IgD-negative memory B cell (primary cell): ENCODE measurements at regions not wholly inside any gene's neighbourhood (a gene's known extent, or its start where the extent isn't known, plus 50 kb on each side); places are given as distances from the start of the nearest gene placed in this dataset.

ENCODE experiments used
- H3K27ac Mint-ChIP-seq, 3 donors: one replicate each; pipeline ENCODE4 v1.8.0; 2020 to 2022; ENCODE audit warnings: mild to moderate bottlenecking in 3 of 3, mixed read lengths in 3 of 3, moderate library complexity in 1 of 3
- H3K27me3 Mint-ChIP-seq: one replicate; pipeline ENCODE4 v1.8.0; 2021; ENCODE audit warnings: mixed read lengths
- H3K36me3 Mint-ChIP-seq: one replicate; pipeline ENCODE4 v1.8.0; 2020; ENCODE audit warnings: mild to moderate bottlenecking, mixed read lengths
- H3K4me1 Mint-ChIP-seq, 3 donors: one replicate each; pipeline ENCODE4 v1.8.0; 2020 to 2022; ENCODE audit warnings: mixed read lengths in 3 of 3, mild to moderate bottlenecking in 1 of 3
- H3K4me3 Mint-ChIP-seq, 4 donors: one replicate each; pipeline ENCODE4 v1.8.0; 2020 to 2022; ENCODE audit warnings: mild to moderate bottlenecking in 4 of 4, mixed read lengths in 4 of 4, moderate library complexity in 3 of 4
- H3K9me3 Mint-ChIP-seq, 3 donors: one replicate each; pipeline ENCODE4 v1.8.0; 2020 to 2021; ENCODE audit warnings: mixed read lengths in 3 of 3, mild to moderate bottlenecking in 1 of 3

DNA sequence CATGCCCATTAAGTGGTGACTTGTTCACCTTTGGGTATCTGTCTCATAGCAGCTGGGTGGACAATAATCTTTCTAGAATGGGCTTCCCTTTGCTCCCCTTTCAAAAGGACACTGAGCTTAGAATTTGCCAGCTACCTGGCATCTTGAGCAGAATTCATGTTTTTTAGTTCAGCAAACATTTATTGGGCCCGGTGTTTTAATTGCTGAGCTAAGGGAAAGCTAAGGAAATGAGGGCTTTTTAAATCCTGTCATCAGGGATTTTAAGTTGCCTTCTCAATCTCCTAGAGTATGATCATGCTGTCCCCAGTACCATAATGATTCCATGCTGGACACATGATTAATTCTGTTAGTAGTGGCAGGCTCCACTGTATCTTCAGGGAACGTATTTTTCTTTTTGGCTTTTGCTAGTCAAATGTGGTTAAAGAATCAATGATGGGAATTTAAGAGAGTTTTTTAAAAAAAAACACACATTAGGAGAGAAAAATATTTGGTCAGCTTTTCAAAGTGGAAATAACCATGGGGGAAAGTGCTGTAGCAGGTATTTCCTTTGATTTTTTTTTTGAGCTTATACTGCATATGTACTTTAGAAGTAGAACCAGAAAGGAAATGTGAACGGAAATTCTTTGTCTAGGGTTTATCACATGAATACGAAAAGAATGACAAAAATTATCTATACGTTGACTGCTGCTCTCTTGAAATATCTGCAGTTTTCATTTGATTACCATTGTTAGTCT, 208.9 kb downstream of the CLCN4 start:
- Mint-ChIP-seq H3K36me3 (peaks cover 2% of the 10 kb centered on the region), H3K27ac (no peak overlapping the region), H3K4me1 (no peaks in the 10 kb centered on the region), H3K9me3 (peaks cover 2 to 4% (median 2%) of the 10 kb centered on the region in 3 donors), H3K4me3 (no peak overlapping the region), H3K27me3 (peaks cover 1% of the 10 kb centered on the region)

DNA sequence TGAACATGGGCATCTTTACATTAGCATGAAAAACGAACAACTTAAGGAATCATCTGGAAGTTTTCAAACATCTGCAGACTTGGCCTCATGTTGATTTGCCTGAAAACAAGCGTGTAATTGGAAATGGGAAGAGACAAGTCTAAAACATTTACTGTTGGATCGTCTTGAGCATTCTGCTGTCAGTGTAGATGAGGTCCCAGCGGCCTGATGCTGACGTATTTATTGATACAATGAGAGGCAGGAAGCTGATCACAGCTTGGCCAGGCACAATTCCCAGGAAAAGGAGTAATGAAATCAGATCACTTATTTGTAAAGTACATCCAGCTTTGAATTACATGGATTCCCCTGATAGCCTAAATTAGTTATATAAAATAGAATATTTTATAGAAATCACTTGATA, 210.6 kb downstream of the CLCN4 start:
- peaks cover 1% of the 10 kb centered on the region for H3K27me3 Mint-ChIP-seq
- H3K27ac Mint-ChIP-seq, result no peak overlapping the region
- no peak overlapping the region for H3K4me3 Mint-ChIP-seq
- H3K36me3 Mint-ChIP-seq, result peaks cover 2% of the 10 kb centered on the region
- H3K9me3 Mint-ChIP-seq, result peaks cover 4 to 5% (median 5%) of the 10 kb centered on the region in 3 donors
- no peaks in the 10 kb centered on the region for H3K4me1 Mint-ChIP-seq

DNA sequence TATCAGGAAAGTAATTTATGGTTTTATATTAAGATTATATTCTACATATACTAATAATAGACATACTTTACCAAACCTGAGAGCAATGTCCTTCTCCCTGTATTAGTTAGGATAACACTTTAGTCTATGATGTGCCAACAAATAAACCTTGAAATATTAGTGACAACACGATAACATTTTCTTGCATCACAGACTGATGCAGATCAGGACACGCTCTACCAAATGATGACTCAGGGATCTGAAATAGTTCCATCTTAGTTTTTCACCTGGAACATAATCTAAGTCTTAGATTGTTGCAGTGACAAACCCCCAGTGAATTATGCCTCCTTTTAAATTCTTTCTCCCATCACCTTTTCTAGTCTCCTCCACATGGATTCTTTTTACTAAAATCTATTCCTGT, 214.2 kb downstream of the CLCN4 start:
- Mint-ChIP-seq H3K27ac (no peak overlapping the region), H3K27me3 (no peaks in the 10 kb centered on the region), H3K9me3 (peaks cover 2 to 5% (median 4%) of the 10 kb centered on the region in 3 donors), H3K4me1 (no peaks in the 10 kb centered on the region), H3K36me3 (peaks cover 2% of the 10 kb centered on the region), H3K4me3 (no peak overlapping the region)

DNA sequence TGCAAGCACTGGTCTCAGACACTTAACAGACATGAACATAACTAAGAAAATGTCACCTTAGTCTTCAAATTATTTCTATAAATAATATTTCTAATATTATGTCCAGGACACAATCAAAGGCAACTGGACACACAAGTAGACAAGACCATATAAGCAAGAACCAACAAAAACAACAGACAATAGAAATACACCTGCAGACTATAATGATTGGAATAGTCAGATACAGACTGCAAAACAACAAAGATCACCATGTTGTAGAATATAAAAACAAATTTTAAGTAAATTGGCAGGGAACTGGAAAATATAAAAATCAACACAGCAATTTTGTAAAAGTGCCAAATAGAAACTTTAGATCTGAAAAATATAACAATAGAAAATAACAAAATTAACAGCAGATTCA, 220.7 kb downstream of the CLCN4 start:
- Mint-ChIP-seq H3K27ac (no peak overlapping the region), H3K36me3 (no peaks in the 10 kb centered on the region), H3K4me3 (no peak overlapping the region), H3K9me3 (peaks cover 6 to 11% (median 7%) of the 10 kb centered on the region in 3 donors), H3K27me3 (peaks cover 2% of the 10 kb centered on the region), H3K4me1 (no peaks in the 10 kb centered on the region)

DNA sequence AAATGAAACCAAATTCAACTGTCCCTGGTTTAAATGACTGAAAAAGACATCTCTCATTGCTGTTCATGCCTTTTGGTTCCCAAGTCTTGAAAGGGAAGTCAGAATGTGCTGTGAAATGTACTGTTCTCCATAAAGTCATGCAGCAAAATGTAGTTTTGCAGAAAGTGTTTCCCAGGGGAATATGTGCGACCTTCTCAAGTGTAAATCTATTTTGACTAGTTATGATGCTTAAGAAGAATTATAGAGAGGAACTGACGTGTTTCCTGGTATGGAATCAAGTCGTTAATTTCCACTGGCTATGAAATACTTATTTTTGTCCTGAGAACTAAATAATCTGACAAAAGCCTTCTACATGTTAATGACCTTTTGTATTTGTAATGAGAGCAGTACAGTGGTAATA, 223.1 kb downstream of the CLCN4 start:
- H3K36me3 Mint-ChIP-seq, result no peaks in the 10 kb centered on the region
- H3K4me3 Mint-ChIP-seq, result no peak overlapping the region
- H3K27ac Mint-ChIP-seq, result no peak overlapping the region
- H3K27me3 Mint-ChIP-seq, result peaks cover 2% of the 10 kb centered on the region
- peaks cover 4 to 13% (median 7%) of the 10 kb centered on the region in 3 donors for H3K9me3 Mint-ChIP-seq
- H3K4me1 Mint-ChIP-seq, result no peaks in the 10 kb centered on the region

DNA sequence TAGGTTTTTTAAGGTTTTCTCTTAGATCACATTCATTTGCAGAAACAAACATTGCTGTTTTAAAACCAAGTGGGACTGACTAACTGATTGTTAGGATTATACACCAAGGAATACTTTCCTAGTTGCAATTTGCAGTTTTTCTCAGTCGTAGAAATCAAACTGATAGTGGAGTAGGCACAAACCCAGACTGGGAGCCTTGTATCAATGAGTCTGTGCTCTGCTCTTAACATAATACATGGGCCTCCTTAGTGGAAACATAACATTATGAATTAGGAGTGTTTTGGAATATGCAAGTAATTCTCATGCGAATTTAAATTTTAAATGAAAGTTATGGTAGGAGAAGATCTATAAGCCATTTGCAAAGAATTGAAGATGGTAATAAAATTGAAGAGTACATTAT, 223.5 kb downstream of the CLCN4 start:
- Mint-ChIP-seq H3K36me3 (no peaks in the 10 kb centered on the region), H3K4me3 (no peak overlapping the region), H3K4me1 (no peaks in the 10 kb centered on the region), H3K9me3 (peaks cover 4 to 13% (median 7%) of the 10 kb centered on the region in 3 donors), H3K27ac (no peak overlapping the region), H3K27me3 (peaks cover 2% of the 10 kb centered on the region)

DNA sequence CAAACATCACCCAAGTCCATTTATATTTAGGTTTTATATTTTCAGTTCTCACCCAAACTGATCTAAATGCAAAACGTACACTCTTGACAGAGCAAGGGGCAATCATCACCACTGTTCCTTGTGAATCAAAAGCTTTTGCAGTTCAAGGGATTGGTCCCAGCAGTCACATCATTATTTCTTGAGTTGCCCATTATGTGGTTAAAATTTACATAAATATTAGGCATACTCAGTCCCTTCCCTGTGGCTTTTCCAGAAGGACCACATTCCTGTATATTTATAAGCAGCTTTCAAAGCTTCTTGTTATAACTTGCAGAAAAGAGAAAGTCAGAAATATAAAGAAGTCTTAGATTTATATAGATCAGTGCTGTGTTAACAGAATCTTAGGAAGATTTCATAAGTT, 224.4 kb downstream of the CLCN4 start:
- Mint-ChIP-seq H3K4me3 (no peak overlapping the region), H3K4me1 (no peaks in the 10 kb centered on the region), H3K27ac (no peak overlapping the region), H3K9me3 (peaks cover 3 to 13% (median 7%) of the 10 kb centered on the region in 3 donors), H3K36me3 (no peaks in the 10 kb centered on the region), H3K27me3 (peaks cover 2% of the 10 kb centered on the region)

DNA sequence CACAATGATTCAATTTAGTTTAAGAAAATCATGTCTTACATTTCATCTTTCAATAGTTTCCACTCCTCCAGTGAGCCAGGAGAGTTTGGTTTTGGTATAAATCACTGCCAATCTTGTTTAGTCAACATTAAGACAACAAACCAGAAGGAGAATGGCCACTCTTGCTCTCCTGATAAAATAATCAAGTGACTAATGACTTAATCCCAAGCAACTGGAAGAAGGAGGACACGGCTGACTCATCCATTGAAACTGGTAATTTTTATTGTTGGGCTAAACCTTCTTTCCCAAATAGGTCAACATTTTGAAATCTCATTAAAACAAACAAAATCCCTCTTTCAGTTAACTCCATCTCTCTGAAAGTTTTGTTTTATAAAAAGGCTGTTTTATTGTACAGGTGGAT, 230.2 kb downstream of the CLCN4 start:
- Mint-ChIP-seq H3K36me3 (no peaks in the 10 kb centered on the region), H3K4me1 (peaks cover 0 to 1% (median 0%) of the 10 kb centered on the region in 3 donors), H3K4me3 (no peak overlapping the region), H3K27ac (no peak overlapping the region), H3K9me3 (peaks cover 0 to 5% (median 0%) of the 10 kb centered on the region in 3 donors), H3K27me3 (peaks cover 3% of the 10 kb centered on the region)

DNA sequence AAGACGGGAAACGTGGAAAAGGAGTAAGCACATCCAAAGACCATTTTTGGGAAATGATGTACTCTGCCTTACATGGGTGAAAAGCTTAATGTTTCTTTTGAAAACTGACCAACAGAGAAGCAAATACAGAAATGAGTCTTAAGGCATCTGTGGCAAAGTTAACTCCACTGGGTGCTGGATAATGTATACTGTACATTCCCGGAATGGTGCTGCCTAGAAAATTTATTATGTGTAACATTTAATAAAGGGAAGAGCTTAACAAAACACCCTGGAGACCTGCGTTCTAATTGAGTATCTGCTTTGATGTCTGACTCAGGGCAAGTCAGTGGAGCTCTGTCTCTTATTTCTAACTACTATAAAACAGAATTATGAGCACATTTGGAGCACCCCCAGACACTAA, 230.2 kb downstream of the MID1 start:
- Mint-ChIP-seq H3K4me1 (peaks cover 0 to 1% (median 0%) of the 10 kb centered on the region in 3 donors), H3K27ac (no peak overlapping the region), H3K27me3 (peaks cover 3% of the 10 kb centered on the region), H3K9me3 (peaks cover 0 to 4% (median 0%) of the 10 kb centered on the region in 3 donors), H3K4me3 (no peak overlapping the region), H3K36me3 (no peaks in the 10 kb centered on the region)

DNA sequence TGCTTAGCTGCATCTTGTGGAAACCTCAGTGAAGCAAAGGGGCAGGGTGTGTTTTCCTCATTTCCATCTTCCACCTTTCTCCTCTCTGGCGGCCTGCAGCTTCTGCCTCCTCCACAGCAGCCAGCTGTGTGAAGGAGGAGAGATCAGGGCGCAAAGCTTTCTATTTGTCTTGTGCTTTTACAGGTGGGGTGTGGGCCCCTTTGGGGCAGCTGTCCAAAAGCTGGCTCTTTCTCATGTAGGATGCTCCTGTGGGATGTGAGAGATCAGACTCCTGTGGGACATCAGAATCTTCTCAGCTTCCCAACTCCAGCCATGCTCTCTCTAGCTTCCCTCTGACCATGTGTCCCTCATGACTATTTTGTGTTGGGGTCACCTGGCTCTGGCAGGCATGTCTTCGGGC, 227.1 kb downstream of the MID1 start:
- H3K36me3 Mint-ChIP-seq, result no peaks in the 10 kb centered on the region

DNA sequence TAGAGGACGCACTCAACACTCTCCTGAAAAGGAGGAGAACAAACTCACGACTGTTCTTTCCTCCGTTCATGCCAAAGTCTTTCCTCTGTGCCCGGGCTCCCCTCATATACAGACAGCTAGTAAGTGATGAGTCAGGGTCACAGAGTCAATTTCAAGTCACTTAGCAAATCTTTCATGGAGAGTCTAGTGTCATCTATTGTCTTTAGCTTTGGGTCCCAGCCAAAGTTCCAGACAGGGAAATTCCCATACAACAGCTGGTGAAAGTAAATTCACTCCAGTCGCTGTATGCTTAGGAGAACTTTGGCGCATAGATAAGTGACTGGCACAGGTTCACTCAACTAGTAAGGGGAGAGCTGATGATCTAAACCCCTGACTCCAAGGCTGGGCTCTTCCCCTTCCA, 226.5 kb downstream of the MID1 start:
- no peak overlapping the region for H3K4me3 Mint-ChIP-seq
- no peak overlapping the region for H3K27ac Mint-ChIP-seq
- H3K4me1 Mint-ChIP-seq, result no peaks in the 10 kb centered on the region
- no peaks in the 10 kb centered on the region for H3K36me3 Mint-ChIP-seq
- no peaks in the 10 kb centered on the region for H3K9me3 Mint-ChIP-seq
- peaks cover 1% of the 10 kb centered on the region for H3K27me3 Mint-ChIP-seq

More for the DNA sequence above, 227.1 kb downstream of the MID1 start:
- Mint-ChIP-seq H3K9me3 (peaks cover 0 to 4% (median 0%) of the 10 kb centered on the region in 3 donors), H3K27me3 (peaks cover 1% of the 10 kb centered on the region), H3K4me3 (no peak overlapping the region), H3K27ac (no peak overlapping the region), H3K4me1 (no peaks in the 10 kb centered on the region)

DNA sequence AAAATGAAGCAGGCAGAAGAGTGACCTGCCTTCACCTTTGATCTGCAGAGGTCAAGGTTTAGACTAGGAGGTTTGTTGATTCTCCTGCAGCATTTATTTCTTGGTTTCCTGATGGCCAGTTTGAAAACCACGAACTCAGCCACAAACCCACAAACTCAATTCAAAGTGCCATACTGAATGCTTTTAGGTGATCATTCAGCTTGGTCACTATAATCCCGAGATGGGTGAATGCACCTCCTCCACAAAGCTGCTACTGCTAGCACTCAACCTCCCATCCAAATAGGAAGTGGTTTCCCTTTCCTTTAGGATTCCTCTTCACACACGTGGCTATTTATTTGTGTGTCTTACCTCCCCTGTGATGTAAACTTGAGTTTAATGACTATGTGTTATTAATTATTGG, 225.2 kb downstream of the MID1 start:
- H3K27ac Mint-ChIP-seq, result no peak overlapping the region
- peaks cover 1% of the 10 kb centered on the region for H3K27me3 Mint-ChIP-seq
- H3K9me3 Mint-ChIP-seq, result no peaks in the 10 kb centered on the region
- no peaks in the 10 kb centered on the region for H3K4me1 Mint-ChIP-seq
- H3K4me3 Mint-ChIP-seq, result no peak overlapping the region
- no peaks in the 10 kb centered on the region for H3K36me3 Mint-ChIP-seq
